ENCODE measurements at regions not wholly inside any gene's neighbourhood (a gene's known extent, or its start where the extent isn't known, plus 50 kb on each side); places are given as distances from the start of the nearest gene placed in this dataset.

DNA sequence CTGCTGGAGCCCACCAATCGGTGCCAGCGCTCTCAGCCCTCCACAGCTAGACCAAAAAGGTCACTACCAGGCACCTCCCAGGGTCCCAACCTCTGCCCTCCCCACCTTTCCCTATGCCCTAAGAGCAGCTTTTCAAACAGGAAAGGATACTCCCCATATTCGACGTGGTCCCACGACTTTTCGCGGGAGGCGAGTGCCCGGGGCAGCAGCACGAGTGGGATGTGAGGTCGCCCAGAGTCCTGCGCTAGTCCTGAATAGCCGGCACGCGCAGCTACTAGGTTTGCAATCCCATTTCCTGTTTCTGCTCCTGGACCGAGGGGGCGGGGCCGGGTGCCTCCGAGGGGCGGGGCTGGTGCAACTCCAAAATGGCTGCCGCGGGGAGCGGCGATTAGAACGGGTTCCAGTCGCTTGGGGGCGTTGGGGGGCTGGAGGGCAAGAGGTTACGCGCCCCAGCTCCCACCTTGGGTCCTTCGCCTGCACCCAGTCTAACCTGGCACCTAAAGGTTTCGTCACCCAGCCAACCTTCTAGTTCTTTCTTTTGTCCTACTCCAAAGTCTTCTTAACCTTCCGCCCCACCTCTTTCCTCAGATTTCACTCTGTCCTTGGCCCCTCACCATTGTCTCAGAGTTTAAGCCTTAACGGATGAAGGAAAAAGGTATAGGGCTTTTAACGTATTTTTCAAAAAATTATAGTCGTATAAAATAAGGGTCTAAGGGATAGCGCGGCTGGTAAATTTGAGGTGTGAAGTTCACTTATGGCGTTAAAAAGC, 85.0 kb upstream of the TENT5D start:
- no peaks in the 10 kb centered on the region for H3K36me3 ChIP-seq (ENCODE audit: insufficient read depth, low read length)
- Mint-ChIP-seq H3K36me3 (ENCODE audit: low read depth, unreplicated experiment) (no peaks in the 10 kb centered on the region), H3K27me3 (ENCODE audit: low read depth, unreplicated experiment) (no peaks in the 10 kb centered on the region), H3K27ac (ENCODE audit: unreplicated experiment) (no peak overlapping the region), H3K4me1 (ENCODE audit: low read depth, unreplicated experiment) (no peaks in the 10 kb centered on the region), H3K9me3 (ENCODE audit: unreplicated experiment) (no peaks in the 10 kb centered on the region), H3K4me3 (ENCODE audit: unreplicated experiment) (peak overlapping the region; percentile 88)
- DNase-seq (ENCODE audit: low read depth) (no peak), FAIRE-seq (no peak)
- H4K20me1 ChIP-seq (ENCODE audit: insufficient read depth, low read length) = no peaks in the 10 kb centered on the region
- TF ChIP-seq EZH2 (IDR thresholded peaks at IDR 0.05; ENCODE audit: insufficient read depth, low read length) = no peak
- TF ChIP-seq, protein P1, sequence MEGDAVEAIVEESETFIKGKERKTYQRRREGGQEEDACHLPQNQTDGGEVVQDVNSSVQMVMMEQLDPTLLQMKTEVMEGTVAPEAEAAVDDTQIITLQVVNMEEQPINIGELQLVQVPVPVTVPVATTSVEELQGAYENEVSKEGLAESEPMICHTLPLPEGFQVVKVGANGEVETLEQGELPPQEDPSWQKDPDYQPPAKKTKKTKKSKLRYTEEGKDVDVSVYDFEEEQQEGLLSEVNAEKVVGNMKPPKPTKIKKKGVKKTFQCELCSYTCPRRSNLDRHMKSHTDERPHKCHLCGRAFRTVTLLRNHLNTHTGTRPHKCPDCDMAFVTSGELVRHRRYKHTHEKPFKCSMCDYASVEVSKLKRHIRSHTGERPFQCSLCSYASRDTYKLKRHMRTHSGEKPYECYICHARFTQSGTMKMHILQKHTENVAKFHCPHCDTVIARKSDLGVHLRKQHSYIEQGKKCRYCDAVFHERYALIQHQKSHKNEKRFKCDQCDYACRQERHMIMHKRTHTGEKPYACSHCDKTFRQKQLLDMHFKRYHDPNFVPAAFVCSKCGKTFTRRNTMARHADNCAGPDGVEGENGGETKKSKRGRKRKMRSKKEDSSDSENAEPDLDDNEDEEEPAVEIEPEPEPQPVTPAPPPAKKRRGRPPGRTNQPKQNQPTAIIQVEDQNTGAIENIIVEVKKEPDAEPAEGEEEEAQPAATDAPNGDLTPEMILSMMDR (IDR thresholded peaks at IDR 0.05; ENCODE audit: insufficient read depth, low read depth, low read length) = no peak
- peak overlapping the region; percentile 30 for H3K4me2 ChIP-seq (ENCODE audit: low read length)
- no peak overlapping the region for H3K9ac ChIP-seq (ENCODE audit: low read length)
- no peak overlapping the region for H2AFZ ChIP-seq (ENCODE audit: low read depth, low read length)
- H3K9me3 ChIP-seq (ENCODE audit: insufficient read depth, low read depth, low read length) = no peaks in the 10 kb centered on the region
- H3K79me2 ChIP-seq (ENCODE audit: insufficient read depth, low read length) = no peaks in the 10 kb centered on the region
- H3K4me3 ChIP-seq (ENCODE audit: insufficient read depth, low read depth, low read length) = peak overlapping the region; percentile 33
- no peaks in the 10 kb centered on the region for H3K4me1 ChIP-seq (ENCODE audit: insufficient read depth, low read length)
- H3K27me3 ChIP-seq (ENCODE audit: insufficient read depth, low read length) = no peaks in the 10 kb centered on the region
- H3K27ac ChIP-seq (ENCODE audit: low read depth, low read length) = no peak overlapping the region

DNA sequence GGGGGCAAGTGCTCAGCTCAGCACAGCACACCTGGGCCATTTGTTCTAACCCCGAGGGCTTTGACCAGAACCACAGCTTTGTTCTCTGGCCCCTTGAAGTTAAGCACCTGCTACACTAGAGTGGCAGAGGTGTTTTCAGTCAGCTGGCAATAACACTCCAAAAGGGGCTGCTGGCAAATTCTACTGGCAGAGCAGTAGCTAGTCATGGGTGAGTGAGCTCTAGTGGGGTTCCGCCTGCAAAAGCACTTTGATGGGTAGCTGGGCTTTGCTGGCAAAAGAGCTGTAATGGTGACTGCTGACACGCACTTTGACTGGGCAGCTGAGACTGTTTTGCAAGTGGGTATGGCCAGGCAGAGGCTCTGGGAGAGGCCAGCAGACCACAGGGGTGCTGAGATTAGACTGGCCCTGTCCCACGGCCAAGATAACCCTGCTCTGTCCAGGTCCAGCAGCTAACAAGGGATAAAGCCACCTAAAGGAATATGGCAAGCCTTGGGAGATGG, 65.2 kb upstream of the TENT5D start:
- no peak for DNase-seq (ENCODE audit: low read depth)
- no peak overlapping the region for H3K9ac ChIP-seq (ENCODE audit: low read length)
- no peak overlapping the region for H3K27ac ChIP-seq (ENCODE audit: low read depth, low read length)
- Mint-ChIP-seq H3K36me3 (ENCODE audit: low read depth, unreplicated experiment) (no peaks in the 10 kb centered on the region), H3K27me3 (ENCODE audit: low read depth, unreplicated experiment) (no peaks in the 10 kb centered on the region), H3K27ac (ENCODE audit: unreplicated experiment) (no peak overlapping the region), H3K4me1 (ENCODE audit: low read depth, unreplicated experiment) (no peaks in the 10 kb centered on the region), H3K9me3 (ENCODE audit: unreplicated experiment) (no peaks in the 10 kb centered on the region), H3K4me3 (ENCODE audit: unreplicated experiment) (no peak overlapping the region)
- no peak for TF ChIP-seq EZH2 (IDR thresholded peaks at IDR 0.05; ENCODE audit: insufficient read depth, low read length)
- TF ChIP-seq, protein P1 (IDR thresholded peaks at IDR 0.05; ENCODE audit: insufficient read depth, low read depth, low read length) = no peak
- no peak overlapping the region for H3K4me2 ChIP-seq (ENCODE audit: low read length)
- no peaks in the 10 kb centered on the region for H3K79me2 ChIP-seq (ENCODE audit: insufficient read depth, low read length)
- no peaks in the 10 kb centered on the region for H3K36me3 ChIP-seq (ENCODE audit: insufficient read depth, low read length)
- no peak overlapping the region for H3K4me3 ChIP-seq (ENCODE audit: insufficient read depth, low read depth, low read length)
- no peaks in the 10 kb centered on the region for H4K20me1 ChIP-seq (ENCODE audit: insufficient read depth, low read length)
- no peaks in the 10 kb centered on the region for H3K27me3 ChIP-seq (ENCODE audit: insufficient read depth, low read length)
- H3K9me3 ChIP-seq (ENCODE audit: insufficient read depth, low read depth, low read length) = no peaks in the 10 kb centered on the region
- no peak overlapping the region for H2AFZ ChIP-seq (ENCODE audit: low read depth, low read length)
- FAIRE-seq = no peak
- H3K4me1 ChIP-seq (ENCODE audit: insufficient read depth, low read length) = no peaks in the 10 kb centered on the region
